ENCODE measurements at regions not wholly inside any gene's neighbourhood (a gene's known extent, or its start where the extent isn't known, plus 50 kb on each side); places are given as distances from the start of the nearest gene placed in this dataset.

DNA sequence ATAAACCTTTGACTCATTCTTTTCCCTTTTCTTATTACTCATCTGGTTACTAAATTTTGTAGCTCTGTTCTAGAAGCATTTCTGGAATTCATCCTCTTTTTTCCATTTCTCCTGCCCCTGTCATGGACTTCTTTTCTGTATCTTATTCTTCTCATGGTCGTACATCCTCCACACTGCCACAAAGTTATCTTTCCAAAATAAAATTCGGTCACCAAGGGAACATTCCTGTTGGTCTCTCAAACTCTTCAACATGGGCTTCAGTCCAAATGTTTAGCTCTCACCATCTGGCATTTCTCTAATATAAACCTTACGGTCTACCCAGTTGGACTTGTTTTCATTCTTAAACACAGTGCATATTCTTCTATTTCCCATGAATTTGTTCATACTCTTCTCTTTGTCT, 428.8 kb upstream of the ID4 start:
- no peaks in the 10 kb centered on the region for H3K27me3 ChIP-seq
- no peaks in the 10 kb centered on the region for H3K36me3 ChIP-seq
- H3K27ac ChIP-seq = no peak overlapping the region
- no peak for DNase-seq
- H3K4me3 ChIP-seq = no peak overlapping the region
- H3K9ac ChIP-seq (ENCODE audit: low read depth in 2 of 2, low read length in 2 of 2) = no peak overlapping the region
- TF ChIP-seq, protein P1, sequence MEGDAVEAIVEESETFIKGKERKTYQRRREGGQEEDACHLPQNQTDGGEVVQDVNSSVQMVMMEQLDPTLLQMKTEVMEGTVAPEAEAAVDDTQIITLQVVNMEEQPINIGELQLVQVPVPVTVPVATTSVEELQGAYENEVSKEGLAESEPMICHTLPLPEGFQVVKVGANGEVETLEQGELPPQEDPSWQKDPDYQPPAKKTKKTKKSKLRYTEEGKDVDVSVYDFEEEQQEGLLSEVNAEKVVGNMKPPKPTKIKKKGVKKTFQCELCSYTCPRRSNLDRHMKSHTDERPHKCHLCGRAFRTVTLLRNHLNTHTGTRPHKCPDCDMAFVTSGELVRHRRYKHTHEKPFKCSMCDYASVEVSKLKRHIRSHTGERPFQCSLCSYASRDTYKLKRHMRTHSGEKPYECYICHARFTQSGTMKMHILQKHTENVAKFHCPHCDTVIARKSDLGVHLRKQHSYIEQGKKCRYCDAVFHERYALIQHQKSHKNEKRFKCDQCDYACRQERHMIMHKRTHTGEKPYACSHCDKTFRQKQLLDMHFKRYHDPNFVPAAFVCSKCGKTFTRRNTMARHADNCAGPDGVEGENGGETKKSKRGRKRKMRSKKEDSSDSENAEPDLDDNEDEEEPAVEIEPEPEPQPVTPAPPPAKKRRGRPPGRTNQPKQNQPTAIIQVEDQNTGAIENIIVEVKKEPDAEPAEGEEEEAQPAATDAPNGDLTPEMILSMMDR (IDR thresholded peaks at IDR 0.05) = no peak
- H3K4me1 ChIP-seq = no peaks in the 10 kb centered on the region
- intact Hi-C loops (cut with DNase I) = no loop called here
- no peaks in the 10 kb centered on the region for H3K9me3 ChIP-seq

DNA sequence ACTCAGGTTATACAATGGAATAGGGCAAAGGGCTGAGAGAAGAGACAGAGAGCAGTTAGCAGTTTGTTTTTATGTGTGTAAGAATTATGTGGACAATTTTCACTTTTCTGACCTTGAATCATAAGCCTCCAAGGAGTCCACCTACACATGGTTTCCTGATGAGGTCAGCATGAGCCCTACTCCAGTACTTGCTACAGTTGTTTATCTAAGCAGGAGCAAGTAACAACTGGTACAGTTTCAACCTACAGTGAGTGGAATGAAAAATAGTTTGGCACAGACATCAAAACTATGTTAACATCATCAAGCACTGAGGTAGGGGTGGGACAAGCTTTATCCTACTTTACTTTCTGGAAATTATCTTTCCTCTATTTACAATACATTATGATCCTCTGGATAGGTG, 426.7 kb upstream of the ID4 start:
- intact Hi-C loops (cut with DNase I) = no loop called here
- H3K9ac ChIP-seq (ENCODE audit: low read depth in 2 of 2, low read length in 2 of 2) = no peak overlapping the region

DNA sequence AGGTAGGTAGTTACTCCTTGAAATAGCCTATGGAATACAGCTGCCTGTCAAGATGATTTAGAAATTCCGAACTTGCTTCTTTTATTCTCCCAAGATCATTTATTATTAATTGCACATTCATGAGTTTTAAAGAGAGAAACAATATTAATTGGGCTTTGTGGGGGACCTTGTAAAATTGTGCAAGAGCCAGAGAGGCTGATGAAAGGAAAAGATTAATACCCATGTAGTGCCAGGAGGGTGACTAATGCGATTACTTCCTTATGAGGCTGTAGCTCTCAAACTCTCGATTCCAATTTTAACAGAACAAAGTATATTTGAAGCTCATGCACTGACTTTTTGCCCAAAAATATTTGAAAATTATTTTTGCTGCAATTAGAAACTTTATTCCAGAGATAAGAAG, 423.8 kb upstream of the ID4 start:
- TF ChIP-seq, protein P1 (IDR thresholded peaks at IDR 0.05) = no peak
- Histone ChIP-seq H3K27ac (no peak overlapping the region), H3K4me1 (no peaks in the 10 kb centered on the region), H3K27me3 (no peaks in the 10 kb centered on the region), H3K9me3 (no peaks in the 10 kb centered on the region), H3K4me3 (no peak overlapping the region), H3K9ac (ENCODE audit: low read depth in 2 of 2, low read length in 2 of 2) (no peak overlapping the region), H3K36me3 (no peaks in the 10 kb centered on the region)
- intact Hi-C loops (cut with DNase I) = no loop called here
- DNase-seq = no peak

More for the DNA sequence above, 426.7 kb upstream of the ID4 start:
- H3K36me3 ChIP-seq = no peaks in the 10 kb centered on the region
- no peak overlapping the region for H3K4me3 ChIP-seq
- no peaks in the 10 kb centered on the region for H3K9me3 ChIP-seq
- TF ChIP-seq, protein P1 (IDR thresholded peaks at IDR 0.05) = no peak
- H3K27me3 ChIP-seq = no peaks in the 10 kb centered on the region
- H3K4me1 ChIP-seq = no peaks in the 10 kb centered on the region
- no peak overlapping the region for H3K27ac ChIP-seq
- DNase-seq = no peak

DNA sequence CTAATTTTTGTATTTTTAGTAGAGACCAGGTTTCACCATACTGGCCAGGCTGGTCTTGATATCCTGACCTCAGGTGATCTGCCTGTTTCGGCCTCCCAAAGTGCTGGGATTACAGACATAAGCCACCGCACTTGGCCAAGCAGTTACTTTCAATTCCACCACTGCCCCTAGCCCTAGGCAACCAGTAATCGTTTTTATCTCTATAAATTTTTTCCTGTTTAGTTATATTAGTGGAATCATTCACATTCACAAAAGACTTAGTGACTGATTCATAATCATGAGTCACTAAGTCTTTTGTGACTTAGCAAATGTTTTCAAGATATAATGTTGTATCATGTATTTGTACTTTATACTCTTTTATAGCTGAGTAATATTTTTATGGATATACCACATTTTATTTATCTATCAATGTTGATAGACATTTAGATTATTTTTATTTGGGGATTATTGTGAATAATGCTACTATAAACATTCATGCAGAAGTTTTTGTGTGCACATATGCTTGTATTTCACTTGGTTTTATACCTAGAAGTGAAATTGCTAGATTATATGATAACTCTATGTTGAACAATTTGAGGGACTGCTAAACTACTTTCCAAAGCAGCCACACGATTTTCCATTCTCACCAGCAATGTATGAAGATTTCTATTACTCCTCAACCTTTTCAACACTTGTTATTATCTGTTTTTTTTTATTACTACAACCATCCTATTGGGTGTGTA, 421.4 kb upstream of the ID4 start:
- Histone ChIP-seq H3K27me3 (no peaks in the 10 kb centered on the region), H3K36me3 (no peaks in the 10 kb centered on the region), H3K9me3 (no peaks in the 10 kb centered on the region), H3K9ac (ENCODE audit: low read depth in 2 of 2, low read length in 2 of 2) (no peak overlapping the region), H3K4me1 (no peaks in the 10 kb centered on the region), H3K4me3 (no peak overlapping the region), H3K27ac (no peak overlapping the region)
- DNase-seq = no peak
- TF ChIP-seq, protein P1 (IDR thresholded peaks at IDR 0.05) = no peak
- intact Hi-C loops (cut with DNase I) = no loop called here

DNA sequence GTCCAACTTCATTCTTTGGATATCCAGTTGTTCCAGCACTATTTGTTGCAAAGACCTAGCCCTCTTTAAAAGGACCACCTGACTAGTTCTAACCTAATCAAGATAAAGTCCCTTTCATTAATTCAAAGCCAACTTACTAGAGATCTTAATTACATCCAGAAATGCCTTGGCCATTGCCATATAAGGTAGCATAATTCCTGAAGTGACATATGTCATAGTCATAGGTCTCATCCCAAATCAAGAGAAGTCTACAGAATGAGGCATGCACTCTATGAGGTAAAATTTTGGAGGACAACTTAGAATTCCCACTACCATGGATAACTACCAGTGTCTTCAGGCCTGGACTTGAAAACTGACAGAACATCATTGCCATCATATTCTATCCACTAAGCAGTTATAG, 420.4 kb upstream of the ID4 start:
- intact Hi-C loops (cut with DNase I) = no loop called here
- H3K9me3 ChIP-seq = no peaks in the 10 kb centered on the region
- H3K4me3 ChIP-seq = no peak overlapping the region
- H3K9ac ChIP-seq (ENCODE audit: low read depth in 2 of 2, low read length in 2 of 2) = no peak overlapping the region
- no peak for DNase-seq
- no peaks in the 10 kb centered on the region for H3K27me3 ChIP-seq
- H3K27ac ChIP-seq = no peak overlapping the region
- no peaks in the 10 kb centered on the region for H3K4me1 ChIP-seq
- TF ChIP-seq, protein P1 (IDR thresholded peaks at IDR 0.05) = no peak
- H3K36me3 ChIP-seq = no peaks in the 10 kb centered on the region
